NB4 (cell line): ENCODE measurements at regions not wholly inside any gene's neighbourhood (a gene's known extent, or its start where the extent isn't known, plus 50 kb on each side); places are given as distances from the start of the nearest gene placed in this dataset.

ENCODE experiments used
- CTCF ChIP-seq: IDR thresholded peaks from one replicate; pipeline ENCODE4 v1.5.1; 2012; ENCODE audit warnings: low read depth, low read length
- MAX ChIP-seq: IDR thresholded peaks from 2 replicates; pipeline ENCODE4 v1.6.1; 2011; ENCODE audit warnings: low read depth, low read length
- MYC ChIP-seq: IDR thresholded peaks from 2 replicates; pipeline ENCODE4 v1.6.1; 2011; ENCODE audit warnings: low read depth, low read length
- POLR2A ChIP-seq: IDR thresholded peaks from 2 replicates; pipeline ENCODE4 v1.6.1; 2011; ENCODE audit warnings: mild to moderate bottlenecking; ENCODE audit not compliant: insufficient read length; ENCODE audit errors: extremely low read depth

- TF ChIP-seq CTCF: no peak
- no peak for TF ChIP-seq POLR2A
- no peak for TF ChIP-seq MAX
- TF ChIP-seq MYC: no peak
These were observed 119.7 kb upstream of the ZRANB2 start for GRCh38 chr1:71200503-71200902.
